ENCODE measurements at regions not wholly inside any gene's neighbourhood (a gene's known extent, or its start where the extent isn't known, plus 50 kb on each side); places are given as distances from the start of the nearest gene placed in this dataset.

- no peak for TF ChIP-seq JUN (CRISPR knock-in tag; IDR thresholded peaks at IDR 0.05)
- TF ChIP-seq ZNF138 (CRISPR knock-in tag; conservative IDR thresholded peaks at IDR 0.05), result no peak
- TF ChIP-seq ESRRA (CRISPR knock-in tag; IDR thresholded peaks at IDR 0.05; ENCODE audit: borderline replicate concordance), result no peak
- TF ChIP-seq CTCF (IDR thresholded peaks at IDR 0.05), result no peak
- TF ChIP-seq TCF7 (CRISPR knock-in tag; IDR thresholded peaks at IDR 0.05; ENCODE audit: low read depth), result no peak
- TF ChIP-seq MLX (CRISPR knock-in tag; IDR thresholded peaks at IDR 0.05), result no peak
- no peak for TF ChIP-seq FOXP4 (CRISPR knock-in tag; IDR thresholded peaks at IDR 0.05)
- no peak for TF ChIP-seq FOXK1 (CRISPR knock-in tag; IDR thresholded peaks at IDR 0.05)
- TF ChIP-seq ZBTB21 (CRISPR knock-in tag; IDR thresholded peaks at IDR 0.05; ENCODE audit: borderline replicate concordance), result no peak
- TF ChIP-seq E2F1 (CRISPR knock-in tag; IDR thresholded peaks at IDR 0.05), result no peak
- TF ChIP-seq NR2C2 (CRISPR knock-in tag; IDR thresholded peaks at IDR 0.05), result no peak
- TF ChIP-seq NFYB (CRISPR knock-in tag; conservative IDR thresholded peaks at IDR 0.05; ENCODE audit: low read depth), result no peak
- TF ChIP-seq SP1 (CRISPR knock-in tag; conservative IDR thresholded peaks at IDR 0.05), result no peak
Measured at GRCh38 chr20:39233755-39234154, 271.6 kb downstream of the DHX35 start.

All from WTC11 (cell line).